T-helper 2 cell treated with Interferon-gamma antibody and Interleukin-4, amounts not matched to agents 5 μg/mL and 100 μg/mL, for 36 hours (primary cell): ENCODE measurements at regions not wholly inside any gene's neighbourhood (a gene's known extent, or its start where the extent isn't known, plus 50 kb on each side); places are given as distances from the start of the nearest gene placed in this dataset.

Experiments
- DNase-seq: peaks from one replicate; pipeline ENCODE4 v3.0.0; 2021; ENCODE audit warnings: low spot score
- H3K27ac Mint-ChIP-seq: one replicate; pipeline ENCODE4 v1.8.0; 2021; ENCODE audit warnings: mild to moderate bottlenecking, mixed read lengths
- H3K27me3 Mint-ChIP-seq: one replicate; pipeline ENCODE4 v1.8.0; 2021; ENCODE audit warnings: low read depth, mixed read lengths
- H3K36me3 Mint-ChIP-seq: one replicate; pipeline ENCODE4 v1.8.0; 2021; ENCODE audit warnings: low read depth, mixed read lengths
- H3K4me1 Mint-ChIP-seq: one replicate; pipeline ENCODE4 v1.8.0; 2021; ENCODE audit warnings: low read depth, mixed read lengths
- H3K4me3 Mint-ChIP-seq: one replicate; pipeline ENCODE4 v1.8.0; 2022; ENCODE audit warnings: mild to moderate bottlenecking, moderate library complexity, mixed read lengths
- H3K9me3 Mint-ChIP-seq: one replicate; pipeline ENCODE4 v1.8.0; 2021; ENCODE audit warnings: mixed read lengths

- Mint-ChIP-seq H3K9me3 (no peaks in the 10 kb centered on the region), H3K27ac (no peak overlapping the region), H3K36me3 (peaks cover 2% of the 10 kb centered on the region), H3K27me3 (peaks cover 8% of the 10 kb centered on the region), H3K4me3 (no peak overlapping the region), H3K4me1 (no peaks in the 10 kb centered on the region)
- DNase-seq, result no peak
These were observed 80.0 kb upstream of the ZSWIM6 start for GRCh38 chr5:61251874-61252642.

DNA sequence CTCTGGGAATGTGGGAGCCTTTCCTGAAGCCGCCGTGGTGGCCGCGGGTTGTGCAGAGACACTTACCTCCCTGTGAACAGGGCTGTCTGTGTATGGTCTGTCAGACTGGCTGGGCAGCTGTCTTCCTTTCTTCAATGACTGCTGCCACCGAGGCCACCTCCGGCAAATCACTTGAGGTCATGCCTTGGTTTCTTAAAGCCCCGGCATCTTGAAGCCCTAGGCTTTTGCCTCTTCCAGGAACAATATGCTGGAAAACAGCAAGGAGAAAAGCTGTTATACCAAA, 79.5 kb upstream of the ZSWIM6 start:
- peaks cover 8% of the 10 kb centered on the region for H3K27me3 Mint-ChIP-seq
- H3K9me3 Mint-ChIP-seq, result no peaks in the 10 kb centered on the region
- H3K27ac Mint-ChIP-seq, result no peak overlapping the region
- no peak overlapping the region for H3K4me3 Mint-ChIP-seq
- no peaks in the 10 kb centered on the region for H3K4me1 Mint-ChIP-seq
- DNase-seq, result no peak
- H3K36me3 Mint-ChIP-seq, result peaks cover 2% of the 10 kb centered on the region

DNA sequence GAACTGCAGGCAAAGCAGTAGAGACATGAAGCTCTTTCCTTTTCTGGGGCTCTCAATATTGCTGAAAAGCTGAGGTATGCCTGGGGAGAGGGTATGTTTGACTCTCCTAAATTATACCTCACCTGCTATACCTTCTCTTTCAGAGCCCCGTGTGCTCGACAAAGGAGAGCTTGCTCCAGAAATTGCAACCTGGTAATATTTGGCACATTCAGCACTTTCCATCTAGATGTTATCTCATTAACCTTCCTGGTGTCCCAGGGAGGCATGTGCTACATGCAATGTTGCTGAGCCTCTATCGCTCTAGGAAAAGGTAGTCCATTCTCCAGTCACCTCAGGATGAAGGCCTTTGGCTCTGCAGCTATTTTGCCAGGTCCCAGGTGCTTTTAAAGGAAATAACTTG, 78.5 kb upstream of the ZSWIM6 start:
- Mint-ChIP-seq H3K4me1 (no peaks in the 10 kb centered on the region), H3K27ac (no peak overlapping the region), H3K27me3 (peaks cover 8% of the 10 kb centered on the region), H3K36me3 (peaks cover 2% of the 10 kb centered on the region), H3K9me3 (no peaks in the 10 kb centered on the region), H3K4me3 (no peak overlapping the region)
- DNase-seq, result no peak

DNA sequence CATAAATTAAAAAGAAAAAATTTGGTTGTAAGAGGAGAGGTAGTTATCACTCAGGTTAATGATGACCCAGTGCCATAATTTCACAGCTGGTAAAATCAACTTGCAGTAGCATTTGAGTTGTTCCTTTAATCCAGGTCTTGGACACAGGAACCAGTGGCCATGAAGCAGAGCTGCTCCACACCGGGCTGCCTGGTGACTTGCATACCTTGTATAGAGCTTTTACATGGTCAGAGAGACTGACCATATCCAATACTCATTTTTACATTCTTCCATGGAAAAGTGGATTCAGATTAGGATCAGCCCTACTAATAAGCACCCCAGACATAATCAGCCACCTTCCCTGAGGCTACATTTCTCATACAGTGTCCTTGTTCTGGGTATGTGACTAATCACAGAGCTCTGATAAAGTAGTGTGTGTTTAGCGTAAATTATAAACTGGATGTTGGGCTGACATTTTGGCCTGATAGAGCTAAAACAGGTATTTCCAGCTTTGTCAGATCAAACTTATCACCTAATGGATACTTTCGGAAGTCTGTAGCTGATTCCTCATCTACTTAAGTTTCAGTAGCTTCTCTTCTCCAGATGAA, 77.0 kb upstream of the ZSWIM6 start:
- Mint-ChIP-seq H3K27ac (no peak overlapping the region), H3K4me3 (no peak overlapping the region), H3K27me3 (peaks cover 8% of the 10 kb centered on the region), H3K36me3 (no peaks in the 10 kb centered on the region), H3K4me1 (no peaks in the 10 kb centered on the region), H3K9me3 (no peaks in the 10 kb centered on the region)
- no peak for DNase-seq

DNA sequence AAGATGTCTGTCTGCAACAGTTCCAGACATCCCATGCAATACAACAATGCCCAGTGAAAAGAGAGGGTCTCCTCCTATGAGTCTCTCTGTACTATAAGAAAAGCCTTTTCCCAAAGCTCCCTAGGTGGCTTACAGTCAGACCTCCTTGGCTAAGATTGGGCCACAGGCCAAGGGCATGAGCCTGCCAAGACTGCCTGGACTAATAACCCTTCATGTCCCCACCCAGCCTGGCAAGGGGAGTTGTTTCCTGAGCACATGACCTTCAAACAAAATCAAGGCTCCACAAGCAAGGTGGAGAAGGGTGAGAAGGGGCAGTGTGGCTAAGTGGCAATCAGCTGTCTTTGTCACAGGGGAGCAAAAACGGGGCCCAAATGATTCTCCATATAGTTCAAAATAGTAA, 75.6 kb upstream of the ZSWIM6 start:
- Mint-ChIP-seq H3K27ac (no peak overlapping the region), H3K4me1 (no peaks in the 10 kb centered on the region), H3K36me3 (no peaks in the 10 kb centered on the region), H3K9me3 (no peaks in the 10 kb centered on the region), H3K4me3 (no peak overlapping the region), H3K27me3 (peaks cover 4% of the 10 kb centered on the region)
- no peak for DNase-seq

DNA sequence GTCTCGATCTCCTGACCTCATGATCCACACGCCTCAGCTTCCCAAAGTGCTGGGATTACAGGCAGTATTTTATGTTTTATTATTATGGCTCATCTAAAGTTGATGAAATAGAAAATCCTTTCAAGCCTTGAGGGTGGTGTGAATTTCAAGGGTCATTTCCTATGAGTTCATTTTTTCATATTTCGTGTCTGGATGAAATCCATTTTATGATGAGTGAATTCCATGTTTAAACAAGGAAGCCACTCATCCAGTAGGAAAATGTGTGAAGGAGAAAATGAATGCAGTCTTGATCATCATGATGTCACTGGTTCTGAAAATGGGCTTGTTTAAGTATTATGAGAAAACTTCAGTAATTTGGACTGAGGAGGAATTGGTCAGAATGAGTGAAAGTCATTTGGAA, 74.6 kb upstream of the ZSWIM6 start:
- Mint-ChIP-seq H3K27me3 (peaks cover 4% of the 10 kb centered on the region), H3K27ac (no peak overlapping the region), H3K4me3 (no peak overlapping the region), H3K9me3 (no peaks in the 10 kb centered on the region), H3K36me3 (no peaks in the 10 kb centered on the region), H3K4me1 (no peaks in the 10 kb centered on the region)
- DNase-seq, result no peak

- Mint-ChIP-seq H3K4me3 (no peak overlapping the region), H3K9me3 (no peaks in the 10 kb centered on the region), H3K4me1 (peaks cover 10% of the 10 kb centered on the region), H3K27ac (no peak overlapping the region), H3K36me3 (no peaks in the 10 kb centered on the region), H3K27me3 (peaks cover 5% of the 10 kb centered on the region)
- DNase-seq, result no peak
These were observed 70.9 kb upstream of the ZSWIM6 start for GRCh38 chr5:61261136-61261535.

- Mint-ChIP-seq H3K9me3 (no peaks in the 10 kb centered on the region), H3K27me3 (peaks cover 8% of the 10 kb centered on the region), H3K27ac (no peak overlapping the region), H3K4me1 (peaks cover 10% of the 10 kb centered on the region), H3K36me3 (no peaks in the 10 kb centered on the region), H3K4me3 (no peak overlapping the region)
- no peak for DNase-seq
These were observed 70.0 kb upstream of the ZSWIM6 start for GRCh38 chr5:61262080-61262479.

- Mint-ChIP-seq H3K9me3 (no peaks in the 10 kb centered on the region), H3K27ac (no peak overlapping the region), H3K27me3 (peaks cover 12% of the 10 kb centered on the region), H3K36me3 (no peaks in the 10 kb centered on the region), H3K4me1 (peaks cover 10% of the 10 kb centered on the region), H3K4me3 (no peak overlapping the region)
- DNase-seq, result no peak
These were observed 69.0 kb upstream of the ZSWIM6 start for GRCh38 chr5:61263072-61263471.

- Mint-ChIP-seq H3K27me3 (peaks cover 13% of the 10 kb centered on the region), H3K4me1 (peaks cover 10% of the 10 kb centered on the region), H3K4me3 (no peak overlapping the region), H3K27ac (no peak overlapping the region), H3K9me3 (no peaks in the 10 kb centered on the region), H3K36me3 (no peaks in the 10 kb centered on the region)
- no peak for DNase-seq
These were observed 68.3 kb upstream of the ZSWIM6 start for GRCh38 chr5:61263561-61264272.

DNA sequence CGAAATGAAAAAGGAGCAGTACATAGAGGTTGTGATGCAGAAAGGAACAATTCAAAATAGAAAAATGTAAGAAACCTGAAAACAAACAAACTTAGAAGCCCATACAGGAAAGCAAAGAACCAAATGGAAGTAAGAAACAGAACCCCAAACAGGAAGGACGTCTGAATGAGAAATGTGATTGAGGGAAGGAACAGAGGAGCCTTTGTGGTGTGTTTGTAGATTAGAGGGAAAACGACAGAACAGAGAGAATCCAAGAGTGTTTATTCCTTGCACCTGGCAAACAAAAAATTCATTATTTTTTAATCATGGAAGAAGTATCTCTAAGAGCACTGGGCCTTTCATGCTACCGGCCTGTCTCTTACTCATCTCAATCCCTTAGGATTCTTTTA, 67.8 kb upstream of the ZSWIM6 start:
- Mint-ChIP-seq H3K27me3 (peaks cover 13% of the 10 kb centered on the region), H3K4me3 (no peak overlapping the region), H3K27ac (no peak overlapping the region), H3K4me1 (peaks cover 13% of the 10 kb centered on the region), H3K9me3 (no peaks in the 10 kb centered on the region), H3K36me3 (no peaks in the 10 kb centered on the region)
- no peak for DNase-seq

DNA sequence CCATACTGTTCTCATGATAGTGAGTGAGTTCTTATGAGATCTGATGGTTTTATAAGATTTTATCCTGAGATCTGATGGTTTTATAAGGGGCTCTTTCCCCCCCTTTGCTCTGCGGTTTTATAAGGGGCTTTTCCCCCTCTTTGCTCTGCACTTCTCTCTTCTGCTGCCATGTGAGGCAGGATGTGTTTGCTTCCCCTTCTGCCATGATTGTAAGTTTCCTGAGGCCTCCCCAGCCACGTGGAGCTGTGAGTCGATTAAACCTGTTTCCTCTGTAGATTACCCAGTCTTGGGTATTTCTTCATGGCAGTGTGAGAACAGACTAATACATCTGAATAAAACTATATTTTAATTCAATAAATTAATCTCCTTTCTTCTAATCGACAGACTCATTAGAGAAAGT, 64.9 kb upstream of the ZSWIM6 start:
- no peak overlapping the region for H3K4me3 Mint-ChIP-seq
- H3K36me3 Mint-ChIP-seq, result no peaks in the 10 kb centered on the region
- peaks cover 18% of the 10 kb centered on the region for H3K4me1 Mint-ChIP-seq
- no peak for DNase-seq
- no peaks in the 10 kb centered on the region for H3K9me3 Mint-ChIP-seq
- H3K27me3 Mint-ChIP-seq, result peaks cover 13% of the 10 kb centered on the region
- no peak overlapping the region for H3K27ac Mint-ChIP-seq

- H3K9me3 Mint-ChIP-seq, result no peaks in the 10 kb centered on the region
- H3K27me3 Mint-ChIP-seq, result peaks cover 13% of the 10 kb centered on the region
- H3K36me3 Mint-ChIP-seq, result no peaks in the 10 kb centered on the region
- peak overlapping the region; percentile 71 for H3K27ac Mint-ChIP-seq
- peak overlapping the region; percentile 43 for H3K4me3 Mint-ChIP-seq
- H3K4me1 Mint-ChIP-seq, result peaks cover 12% of the 10 kb centered on the region
- no peak for DNase-seq
These were observed 63.2 kb upstream of the ZSWIM6 start for GRCh38 chr5:61268871-61269270.

- Mint-ChIP-seq H3K4me3 (no peak overlapping the region), H3K9me3 (no peaks in the 10 kb centered on the region)
- DNase-seq, result no peak
These were observed 61.4 kb upstream of the ZSWIM6 start for GRCh38 chr5:61270510-61271165.

More at GRCh38 chr5:61270510-61271165, 61.4 kb upstream of the ZSWIM6 start:
- Mint-ChIP-seq H3K36me3 (peaks cover 1% of the 10 kb centered on the region), H3K4me1 (peaks cover 10% of the 10 kb centered on the region), H3K27me3 (peaks cover 9% of the 10 kb centered on the region), H3K27ac (no peak overlapping the region)
